Hematopoietic multipotent progenitor cell treated with erythropoietin and hydrocortisone succinate and interleukin-3 and kit ligand, for 4 days (in vitro differentiated cells): ENCODE measurements at regions not wholly inside any gene's neighbourhood (a gene's known extent, or its start where the extent isn't known, plus 50 kb on each side); places are given as distances from the start of the nearest gene placed in this dataset.
"Not testable (repeated sequence)": the region's sequence is repeated elsewhere in the genome, so short reads cannot be mapped to it uniquely, and the experiment has no call there.

Source experiments
- DNase-seq: peaks from one replicate; pipeline ENCODE4 v3.0.0-alpha.2; 2015

DNA sequence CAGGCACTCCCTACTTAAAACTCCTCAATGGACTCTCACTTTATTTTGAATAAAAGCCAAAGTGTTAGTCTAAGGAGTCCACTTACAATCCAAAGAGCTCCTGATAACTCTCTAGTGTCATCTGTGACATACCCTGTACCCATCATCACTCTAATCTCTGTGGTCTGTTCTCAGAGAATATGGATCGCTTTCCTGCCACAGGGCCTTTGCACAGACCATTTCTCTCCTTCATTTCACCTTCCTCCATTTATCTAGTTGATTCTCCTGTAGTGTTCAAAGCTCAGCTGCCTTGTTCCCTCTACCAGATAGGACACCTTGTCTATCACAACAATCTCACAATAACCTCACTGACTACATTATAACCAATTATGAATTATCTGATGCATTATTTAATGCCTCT, 185.4 kb upstream of the KBTBD8 start:
- DNase-seq = no peak

DNA sequence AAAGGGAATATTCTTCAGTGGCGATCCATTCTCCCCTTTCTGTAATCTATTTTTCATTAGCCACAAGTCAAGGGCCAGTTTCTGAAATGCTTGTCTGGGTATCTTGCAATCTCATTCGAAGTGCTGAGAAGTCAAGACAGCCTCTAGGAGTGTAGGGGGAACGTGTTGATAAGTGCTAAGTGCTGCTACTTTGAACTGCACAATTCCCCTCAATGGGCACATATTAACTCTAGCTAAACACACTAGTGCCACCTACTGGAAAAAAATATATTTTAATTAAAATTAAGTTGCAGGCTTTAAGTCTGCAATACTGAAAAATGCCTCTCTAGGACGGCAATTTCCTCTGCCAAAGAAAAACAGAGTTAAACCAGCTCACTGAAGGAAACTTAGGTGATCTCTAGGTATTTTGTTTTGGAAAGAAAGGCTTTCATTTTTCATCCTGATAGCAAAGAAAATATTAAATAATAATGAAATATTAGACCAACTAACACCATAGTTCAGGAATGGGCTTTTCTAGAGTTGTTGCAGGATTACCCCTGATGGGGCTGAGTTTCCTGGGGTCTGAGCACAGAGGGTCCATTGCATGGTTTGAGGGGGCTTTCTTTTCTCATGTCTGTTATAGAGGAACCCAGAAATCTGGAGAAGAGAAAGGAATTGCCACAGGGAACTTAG, 181.9 kb upstream of the KBTBD8 start:
- peak; percentile 87 for DNase-seq

DNA sequence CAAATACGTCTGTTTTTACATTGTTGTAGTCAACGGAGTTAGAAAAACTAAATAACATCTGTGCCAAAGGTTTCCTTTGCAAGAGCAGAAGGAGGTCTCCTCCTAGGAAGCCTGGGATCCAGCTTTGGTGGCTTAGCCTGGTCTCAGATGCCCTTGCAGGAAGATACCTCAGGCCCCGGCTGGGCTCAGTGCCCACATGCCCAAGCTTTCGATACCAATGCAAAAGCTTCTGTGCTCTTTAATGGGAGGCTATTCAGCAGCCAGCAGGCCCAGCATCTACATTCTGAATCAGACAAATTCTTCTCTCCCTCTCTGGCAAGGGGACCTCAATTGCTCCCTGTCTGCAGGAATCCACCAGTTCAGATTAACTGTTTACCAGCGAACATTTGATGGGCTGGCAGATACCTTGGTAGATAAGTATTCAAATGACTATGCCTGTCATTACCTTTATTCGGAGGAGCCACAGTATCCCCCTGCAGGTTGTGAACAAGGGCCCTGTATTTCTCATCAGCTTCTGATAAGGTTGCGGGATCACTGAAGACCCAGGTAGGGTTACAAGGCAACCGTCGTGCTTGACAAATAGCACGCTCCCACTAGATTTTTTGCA, 180.1 kb upstream of the KBTBD8 start:
- no peak for DNase-seq

DNA sequence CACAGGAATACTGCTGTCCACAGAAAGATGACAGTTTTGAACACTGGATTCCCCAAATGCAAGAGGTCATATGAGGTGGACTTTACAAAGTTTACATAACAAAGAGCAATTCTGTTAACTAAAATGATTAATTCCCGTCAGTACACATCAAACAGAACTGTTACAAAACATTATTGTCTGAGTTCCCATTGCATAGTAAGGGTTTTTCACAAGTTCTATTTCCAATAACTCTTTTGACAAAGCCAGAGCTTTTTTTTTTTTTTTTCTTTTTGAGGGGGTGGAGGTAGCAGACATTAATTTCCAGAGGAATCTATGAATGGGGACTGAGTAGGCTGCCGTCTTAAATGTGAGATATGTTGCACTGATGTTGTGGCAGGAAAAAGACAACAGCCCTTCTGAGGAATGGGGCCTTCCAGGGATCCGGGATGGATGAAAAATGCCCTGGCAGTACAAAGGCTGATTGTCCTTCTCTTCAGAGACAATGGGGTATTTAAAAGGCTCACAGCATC, 178.1 kb upstream of the KBTBD8 start:
- DNase-seq = no peak

DNA sequence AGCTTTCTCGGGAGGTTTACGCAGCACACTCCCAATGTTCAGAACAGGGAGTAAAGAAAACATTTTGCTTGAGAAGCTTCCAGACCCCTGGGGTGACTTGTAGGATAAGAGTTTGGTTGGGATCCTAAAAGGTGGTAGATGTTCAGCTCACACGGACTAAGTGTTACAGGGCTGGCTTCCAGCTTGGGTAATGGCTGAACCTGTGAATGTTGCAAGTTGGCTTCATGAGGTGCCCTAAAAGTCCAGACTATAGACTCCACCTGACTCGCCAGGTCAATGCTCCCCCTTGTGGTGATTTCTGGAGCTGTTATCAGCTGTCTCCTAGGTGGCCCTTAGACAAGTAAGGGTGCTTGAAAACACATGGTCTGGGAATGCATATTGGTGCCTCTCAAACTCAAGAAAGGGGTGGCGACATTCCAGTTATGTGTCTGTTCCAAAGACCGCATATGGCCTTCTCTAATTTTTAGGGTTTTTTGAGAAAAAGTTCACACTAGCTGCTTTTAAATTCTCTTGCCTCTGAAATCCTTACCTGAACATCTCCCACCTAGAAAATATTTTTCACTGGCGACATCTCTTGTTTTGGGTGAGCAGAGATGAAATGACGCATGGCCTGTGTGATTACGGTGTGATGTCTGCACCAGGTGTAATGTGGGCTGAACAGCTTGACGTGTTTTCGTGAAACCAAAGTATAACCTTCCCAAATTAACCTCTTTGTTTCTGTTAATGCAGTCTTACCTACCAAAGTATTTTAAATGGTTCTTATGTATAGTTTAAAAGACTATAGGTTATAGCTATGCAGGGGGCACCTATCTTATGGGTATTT, 175.7 kb upstream of the KBTBD8 start:
- peak; percentile 68 for DNase-seq

DNA sequence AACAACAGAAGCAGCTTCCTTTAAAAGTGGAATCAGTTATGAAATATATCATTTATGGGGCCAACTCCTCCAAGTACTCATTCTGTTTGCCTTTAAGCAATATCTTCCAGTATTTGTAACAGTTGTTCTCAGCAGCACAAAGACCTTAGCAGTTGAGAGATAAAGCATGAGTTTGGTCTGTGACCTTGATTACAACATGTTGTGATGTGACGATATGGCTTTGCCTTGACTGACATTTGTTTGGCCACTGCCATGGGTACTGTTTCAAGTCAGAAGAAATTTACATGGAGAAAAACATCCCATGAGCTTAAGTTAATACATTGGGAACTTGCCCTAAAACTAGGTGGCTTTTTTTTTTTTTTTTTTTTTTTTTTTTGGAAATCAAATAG, 175.1 kb upstream of the KBTBD8 start:
- peak; percentile 43 for DNase-seq

DNA sequence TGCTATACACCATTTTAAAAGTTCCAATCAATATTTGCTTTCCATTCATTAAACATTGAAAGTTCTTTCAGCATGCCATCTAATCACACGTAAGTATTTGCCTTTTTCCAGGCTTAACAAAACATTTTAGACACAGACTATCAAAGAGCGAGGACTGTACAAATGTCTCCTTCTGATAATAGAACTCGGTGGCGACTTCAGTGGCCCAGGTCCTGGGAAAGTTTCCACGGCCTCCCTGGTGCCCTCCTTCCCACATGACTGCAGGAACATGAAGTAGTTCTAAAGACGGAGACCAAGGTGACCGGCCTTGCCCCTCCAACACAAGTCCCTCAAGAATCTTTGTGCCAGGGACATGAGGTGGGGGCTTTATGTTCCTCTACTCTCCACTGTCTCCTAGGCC, 174.6 kb upstream of the KBTBD8 start:
- no peak for DNase-seq

DNA sequence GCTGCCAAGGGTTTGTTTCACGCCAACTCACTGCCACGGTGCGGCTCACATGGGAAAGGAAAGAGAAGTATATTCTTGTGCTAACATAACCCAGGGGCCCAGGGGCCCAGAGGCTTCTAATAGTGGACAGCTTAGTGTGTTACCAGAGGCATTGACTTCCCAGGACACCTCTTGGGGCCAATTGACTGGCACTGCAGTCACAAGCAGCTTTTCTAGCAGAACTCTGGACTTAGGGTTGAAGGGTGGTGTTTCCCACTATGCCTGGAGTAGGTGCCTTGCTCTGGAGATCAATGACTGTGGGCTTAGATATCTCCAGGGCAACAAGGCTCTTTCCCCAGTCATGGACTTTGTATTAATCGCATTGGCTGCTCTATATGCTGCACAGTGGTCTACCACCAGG, 172.7 kb upstream of the KBTBD8 start:
- DNase-seq = no peak

DNA sequence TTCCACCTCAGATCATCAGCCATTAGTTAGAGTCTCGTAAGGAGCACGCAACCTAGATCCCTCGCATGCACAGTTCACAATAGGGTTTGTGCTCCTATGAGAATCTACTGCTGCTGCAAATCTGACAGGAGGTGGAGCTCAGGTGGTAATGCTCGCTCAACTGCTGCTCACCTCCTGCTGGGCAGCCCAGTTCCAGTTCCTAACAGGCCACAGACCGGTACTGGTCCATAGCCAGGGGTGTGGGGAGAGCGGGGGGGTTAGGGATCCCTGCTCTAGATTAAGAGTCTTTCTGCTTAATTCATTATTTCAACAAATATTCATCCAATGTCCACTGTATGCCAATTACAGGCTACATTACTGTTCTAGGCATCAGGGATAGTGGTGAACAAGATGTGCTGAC, 170.4 kb upstream of the KBTBD8 start:
- DNase-seq = no peak

DNA sequence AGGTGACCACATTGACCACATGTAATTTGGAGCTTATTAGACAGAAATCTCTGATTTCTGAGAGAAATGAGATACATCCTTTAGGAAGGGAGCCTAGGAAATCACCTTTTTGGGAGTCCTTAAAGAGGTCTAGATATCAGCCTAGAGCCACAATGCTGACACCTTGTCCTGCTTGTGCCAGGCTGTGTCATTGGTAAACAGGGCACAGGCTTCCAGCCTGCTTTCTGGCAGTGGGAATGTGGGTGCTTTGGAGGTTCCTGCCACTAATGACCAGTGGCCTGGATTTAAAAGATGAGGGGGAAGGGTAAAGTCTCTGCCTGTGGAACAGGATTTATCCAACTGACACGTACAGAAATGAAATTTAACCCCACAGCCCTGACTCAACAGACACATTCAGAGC, 169.8 kb upstream of the KBTBD8 start:
- DNase-seq = no peak

DNA sequence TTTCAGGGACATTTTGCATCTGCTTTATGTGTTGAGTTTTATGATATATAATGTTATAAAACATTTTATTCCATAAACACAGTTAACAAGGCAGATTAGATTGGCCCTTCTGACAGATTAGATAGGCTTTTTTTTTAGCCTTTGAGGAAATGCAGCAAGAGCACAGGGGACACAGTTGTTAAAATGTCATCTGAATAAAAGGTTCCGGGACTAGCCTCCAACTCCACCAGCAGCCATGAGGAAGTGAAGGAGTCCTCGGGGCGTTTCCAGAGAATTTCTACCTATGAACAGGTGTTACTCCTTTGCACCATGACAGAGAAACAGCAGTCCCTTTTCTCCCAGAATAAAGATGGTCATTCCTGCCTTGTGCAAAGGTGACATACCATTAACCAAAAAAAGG, 167.8 kb upstream of the KBTBD8 start:
- no peak for DNase-seq

DNA sequence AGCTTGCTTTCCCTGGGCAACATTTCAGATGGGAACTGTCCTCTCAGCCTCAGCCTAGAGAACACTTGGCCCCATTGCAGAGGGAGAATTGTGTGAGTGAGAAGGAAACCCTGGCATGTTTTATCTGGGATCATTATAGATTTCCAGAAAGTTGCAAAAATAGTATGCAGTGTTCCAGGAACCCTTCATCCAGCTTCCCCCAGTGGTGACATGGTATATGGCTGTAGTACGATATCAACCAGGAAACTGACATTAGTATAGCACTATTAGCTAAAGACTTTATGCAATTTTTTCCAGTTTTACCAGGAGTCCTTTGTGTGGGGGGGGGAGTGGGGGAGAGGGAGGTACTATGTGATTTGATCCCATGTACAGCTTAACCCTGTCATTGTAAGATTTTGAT, 166.2 kb upstream of the KBTBD8 start:
- no peak for DNase-seq

DNA sequence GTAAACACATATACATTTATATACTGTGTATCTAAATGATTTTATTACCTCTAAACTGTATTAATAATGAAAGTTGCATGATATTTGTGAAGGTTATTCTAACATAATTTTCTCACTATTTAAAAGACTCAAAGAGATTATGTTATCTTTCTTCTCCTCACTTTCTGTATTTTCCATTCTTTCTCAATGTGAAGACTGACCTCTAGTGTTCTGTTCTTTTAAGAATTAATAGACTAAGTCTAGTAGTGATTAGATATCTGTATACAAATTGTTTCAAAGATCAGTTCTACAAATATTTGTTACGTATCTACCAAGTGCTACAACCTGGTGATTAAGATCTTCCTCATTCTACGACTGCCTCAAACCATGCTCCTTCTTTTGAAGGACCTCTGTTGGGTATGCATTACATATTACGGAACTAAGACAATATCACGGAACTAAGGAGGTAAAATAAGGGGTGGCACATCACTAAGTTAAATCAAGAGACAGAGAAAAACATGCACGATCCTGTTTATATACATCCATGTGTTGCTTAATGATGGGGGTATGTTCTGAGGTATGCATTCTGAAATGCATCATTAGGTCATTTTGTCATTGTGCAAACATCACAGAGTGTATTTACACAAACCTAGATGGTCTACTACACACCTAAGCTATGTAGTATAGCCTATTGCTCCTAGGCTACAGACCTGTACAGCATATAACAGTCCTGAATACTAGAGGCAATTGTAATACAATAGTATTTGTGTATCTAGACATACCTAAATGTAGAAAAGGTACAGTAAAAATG, 161.5 kb upstream of the KBTBD8 start:
- DNase-seq = peak; percentile 32

DNA sequence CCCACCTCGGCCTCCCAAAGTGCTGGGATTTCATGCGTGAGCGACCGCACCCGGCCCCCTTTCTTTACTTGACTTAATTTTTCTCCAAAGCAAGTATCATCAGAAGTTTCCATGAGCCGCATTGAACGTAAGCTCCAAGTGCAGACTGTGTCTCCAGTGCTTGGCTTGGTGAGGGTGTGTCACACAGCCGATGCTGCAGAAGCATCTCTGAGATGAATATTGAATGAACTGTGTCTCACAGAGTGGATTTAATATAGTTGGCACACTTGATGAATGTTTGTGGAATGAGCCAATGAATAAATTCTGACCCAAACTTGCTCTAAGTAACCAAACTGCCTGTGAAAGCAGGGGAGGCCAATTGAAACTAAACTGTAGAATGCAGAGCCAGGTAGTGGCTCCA, 159.4 kb upstream of the KBTBD8 start:
- DNase-seq = no peak

DNA sequence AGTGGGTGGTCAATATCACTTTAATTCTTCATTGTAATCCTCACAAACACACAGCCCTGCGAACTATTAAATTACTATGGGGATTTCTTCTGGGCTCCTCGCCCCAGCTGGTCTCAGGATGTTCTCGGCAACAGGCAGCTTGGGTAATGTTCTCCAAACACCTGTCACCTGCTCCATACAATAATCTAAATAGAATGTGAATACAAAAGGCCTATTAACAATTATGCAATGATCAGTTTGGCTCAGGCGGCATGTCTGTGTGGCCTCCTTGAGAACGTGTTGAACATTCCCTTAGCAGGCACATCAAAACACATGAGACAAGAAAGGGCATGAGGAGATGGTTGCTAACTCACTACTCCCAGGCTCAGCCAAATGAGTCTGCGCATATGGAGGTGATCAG, 158.6 kb upstream of the KBTBD8 start:
- DNase-seq = no peak

DNA sequence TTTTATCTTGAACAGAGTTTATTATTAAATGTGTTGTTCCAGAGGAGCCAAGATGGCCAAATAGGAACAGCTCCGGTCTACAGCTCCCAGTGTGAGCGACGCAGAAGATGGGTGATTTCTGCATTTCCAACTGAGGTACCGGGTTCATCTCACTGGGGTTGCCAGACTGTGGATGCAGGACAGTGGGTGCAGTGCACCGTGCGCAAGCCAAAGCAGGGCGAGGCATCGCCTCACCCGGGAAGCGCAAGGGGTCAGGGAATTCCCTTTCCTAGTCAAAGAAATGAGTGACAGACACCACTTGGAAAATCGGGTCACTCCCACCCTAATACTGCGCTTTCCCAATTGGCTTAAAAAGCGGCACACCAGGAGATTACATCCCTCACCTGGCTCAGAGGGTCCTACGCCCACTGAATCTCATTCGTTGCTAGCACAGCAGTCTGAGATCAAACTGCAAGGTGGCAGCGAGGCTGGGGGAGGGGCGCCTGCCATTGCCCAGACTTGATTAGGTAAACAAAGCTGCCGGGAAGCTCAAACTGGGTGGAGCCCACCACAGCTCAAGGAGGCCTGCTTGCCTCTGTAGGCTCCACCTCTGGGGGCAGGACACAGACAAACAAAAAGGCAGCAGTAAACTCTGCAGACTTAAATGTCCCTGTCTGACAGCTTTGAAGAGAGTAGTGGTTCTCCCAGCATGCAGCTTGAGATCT, 155.2 kb upstream of the KBTBD8 start:
- DNase-seq = not testable (repeated sequence)

DNA sequence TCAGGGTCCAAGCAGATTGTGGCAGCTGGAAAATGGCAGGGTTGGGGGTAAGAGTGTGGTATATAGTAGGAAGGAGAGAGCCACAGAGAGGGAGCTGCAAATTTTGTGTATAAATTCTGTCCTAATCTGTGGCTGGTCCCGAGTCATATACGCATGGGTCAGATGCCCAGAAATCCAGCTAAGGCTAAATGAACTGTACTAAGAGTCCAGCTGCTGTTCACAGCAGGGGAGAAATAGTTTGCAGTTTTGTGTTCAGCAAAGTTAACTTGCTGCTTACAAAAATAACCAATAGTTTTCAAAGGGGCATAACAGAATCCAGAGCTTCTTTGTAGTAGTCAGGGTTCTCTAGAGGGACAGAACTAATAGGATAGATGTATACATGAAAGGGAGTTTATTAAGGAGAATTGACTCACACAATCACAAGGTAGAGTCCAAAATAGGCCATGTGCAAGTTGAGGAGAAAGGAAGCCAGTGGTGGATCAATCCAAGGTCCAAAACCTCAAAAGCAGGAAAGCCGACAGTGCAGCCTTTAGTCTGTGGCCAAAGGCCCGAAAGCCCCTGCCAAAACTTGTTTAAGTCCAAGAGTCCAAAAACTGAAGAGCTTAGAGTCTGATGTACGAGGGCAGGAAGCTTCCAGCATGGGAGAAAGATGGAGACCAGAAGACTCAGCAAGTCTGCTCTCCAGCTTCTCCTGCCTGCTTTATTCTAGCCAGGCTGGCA, 146.1 kb upstream of the KBTBD8 start:
- no peak for DNase-seq

DNA sequence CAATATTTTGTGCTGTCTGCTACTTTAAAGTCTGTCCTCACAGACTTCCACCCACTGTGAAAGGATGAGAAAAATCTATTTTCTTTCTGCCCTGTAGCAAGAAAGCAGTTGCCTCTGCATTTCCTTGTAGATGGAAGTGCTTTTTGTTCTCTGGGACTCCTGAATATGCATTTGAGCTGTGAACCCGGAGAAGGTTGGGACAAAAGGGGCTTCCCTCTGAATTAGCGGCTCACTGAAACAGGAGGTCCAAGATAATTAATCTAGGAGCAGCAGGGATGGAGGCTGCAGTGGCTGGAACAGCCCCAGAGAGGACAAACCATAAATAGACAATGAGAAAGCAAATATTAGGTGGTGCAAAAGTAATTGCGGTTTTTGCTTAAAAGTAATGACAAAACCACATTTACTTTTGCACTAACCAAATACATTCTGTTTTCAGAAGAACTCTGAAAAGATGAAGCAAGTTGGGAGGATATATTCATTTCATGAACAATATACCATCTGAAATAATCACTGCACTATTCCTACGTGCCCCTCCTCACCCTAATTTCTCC, 143.4 kb upstream of the KBTBD8 start:
- DNase-seq = no peak

DNA sequence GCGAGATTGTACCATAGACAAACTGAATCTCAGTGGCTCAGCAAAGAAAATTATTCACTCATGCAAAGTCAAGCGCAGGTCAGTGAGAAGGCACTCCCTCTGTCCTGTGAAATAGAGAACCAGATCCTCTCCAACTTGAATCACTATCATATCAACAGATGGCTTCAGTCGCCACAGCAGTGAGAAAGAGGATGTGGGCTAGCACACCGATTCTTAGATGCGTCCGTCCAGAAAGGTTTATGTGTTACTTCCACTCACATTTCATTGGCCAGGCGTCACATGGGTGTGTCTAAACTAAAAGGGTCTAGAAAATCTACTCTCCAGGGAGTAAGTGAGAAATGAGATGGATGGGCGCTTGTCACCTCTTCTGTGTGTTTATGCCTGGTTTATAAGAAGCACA, 141.6 kb upstream of the KBTBD8 start:
- peak; percentile 33 for DNase-seq

DNA sequence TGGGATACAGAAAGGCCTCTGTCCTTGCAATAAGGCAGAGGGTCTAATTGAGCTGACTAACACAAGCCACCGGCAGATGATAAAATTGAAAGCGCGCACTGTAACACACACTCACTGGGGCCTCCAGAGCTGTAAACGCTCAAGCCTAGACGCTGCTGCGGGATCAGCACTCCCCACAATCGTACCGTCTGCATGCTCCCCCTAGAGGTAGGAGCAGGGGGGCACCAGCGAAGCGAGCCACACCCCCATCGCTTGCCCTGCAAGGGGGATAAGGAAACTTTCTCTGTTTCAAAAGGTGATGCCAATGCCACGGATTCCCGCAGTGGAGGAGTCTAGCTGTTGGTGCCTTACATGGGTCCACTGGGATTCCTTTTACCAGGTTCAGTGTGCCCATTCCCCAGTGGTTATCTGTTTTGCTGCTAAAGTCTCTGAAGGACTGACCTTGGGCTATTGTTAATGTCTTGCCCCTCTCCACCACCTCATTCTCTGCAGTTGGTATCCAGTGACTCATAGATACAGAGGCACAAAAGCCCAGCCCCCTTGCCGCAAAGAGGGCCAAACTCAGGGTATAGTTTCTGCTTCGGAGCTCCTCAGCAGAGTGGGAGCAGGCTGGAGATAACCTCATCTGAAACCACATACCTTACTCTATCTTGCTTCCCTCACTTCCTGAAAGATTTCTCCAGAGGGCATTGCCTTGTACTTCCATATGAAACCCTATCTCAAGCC, 139.3 kb upstream of the KBTBD8 start:
- peak; percentile 48 for DNase-seq

DNA sequence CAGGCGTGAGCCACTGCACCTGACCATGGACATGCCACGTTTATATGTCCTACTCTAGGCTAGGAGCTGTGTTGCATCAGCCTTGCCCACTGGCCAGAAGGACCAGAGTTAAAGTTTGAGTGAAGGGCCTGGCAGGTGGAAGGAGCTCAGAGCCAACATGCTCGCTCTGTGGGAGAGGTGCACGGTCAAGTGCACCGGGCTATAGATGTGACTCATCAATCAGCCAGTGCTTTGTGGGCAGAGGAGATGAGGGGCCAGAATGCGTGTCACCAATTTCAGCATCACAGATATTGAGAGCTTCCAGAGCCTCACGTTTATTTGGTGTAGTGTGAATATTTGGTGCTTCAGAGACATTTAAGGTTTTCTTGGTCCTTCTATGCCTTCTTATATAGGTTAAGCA, 137.3 kb upstream of the KBTBD8 start:
- DNase-seq = no peak
